GM10266 (cell line): ENCODE measurements at regions not wholly inside any gene's neighbourhood (a gene's known extent, or its start where the extent isn't known, plus 50 kb on each side); places are given as distances from the start of the nearest gene placed in this dataset.
"Not testable (repeated sequence)": the region's sequence is repeated elsewhere in the genome, so short reads cannot be mapped to it uniquely, and the experiment has no call there.

Experiments
- DNase-seq: peaks from one replicate; pipeline ENCODE4 v3.0.0; 2012; ENCODE audit errors: extremely low spot score
- TF ChIP-seq, protein P1 (sequence below): IDR thresholded peaks from 2 replicates; pipeline ENCODE4 v1.5.1; 2012; ENCODE audit warnings: mild to moderate bottlenecking, low read depth; ENCODE audit not compliant: control insufficient read depth, insufficient read depth; ENCODE audit errors: missing control alignments

DNA sequence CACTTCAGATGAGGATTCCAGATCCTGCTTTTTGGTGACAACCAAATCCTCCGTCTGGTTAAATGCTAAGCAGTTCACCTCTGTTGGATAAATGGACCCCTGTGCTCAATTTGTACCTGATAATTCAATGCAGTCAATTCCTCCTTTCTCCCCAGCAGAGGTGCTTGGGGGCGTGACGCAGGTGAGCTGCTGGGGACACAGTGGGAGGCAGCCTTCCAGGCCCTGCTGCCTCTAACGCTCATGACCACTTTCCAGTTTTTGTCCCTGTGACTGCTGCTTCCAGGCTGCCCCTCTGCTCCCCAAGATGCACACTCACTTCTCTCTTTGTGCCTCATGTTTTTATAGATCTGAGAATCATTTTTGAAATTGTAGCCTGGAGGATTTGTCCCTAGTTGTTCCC lies 78.5 kb downstream of the TTLL2 start:
- TF ChIP-seq, protein P1, sequence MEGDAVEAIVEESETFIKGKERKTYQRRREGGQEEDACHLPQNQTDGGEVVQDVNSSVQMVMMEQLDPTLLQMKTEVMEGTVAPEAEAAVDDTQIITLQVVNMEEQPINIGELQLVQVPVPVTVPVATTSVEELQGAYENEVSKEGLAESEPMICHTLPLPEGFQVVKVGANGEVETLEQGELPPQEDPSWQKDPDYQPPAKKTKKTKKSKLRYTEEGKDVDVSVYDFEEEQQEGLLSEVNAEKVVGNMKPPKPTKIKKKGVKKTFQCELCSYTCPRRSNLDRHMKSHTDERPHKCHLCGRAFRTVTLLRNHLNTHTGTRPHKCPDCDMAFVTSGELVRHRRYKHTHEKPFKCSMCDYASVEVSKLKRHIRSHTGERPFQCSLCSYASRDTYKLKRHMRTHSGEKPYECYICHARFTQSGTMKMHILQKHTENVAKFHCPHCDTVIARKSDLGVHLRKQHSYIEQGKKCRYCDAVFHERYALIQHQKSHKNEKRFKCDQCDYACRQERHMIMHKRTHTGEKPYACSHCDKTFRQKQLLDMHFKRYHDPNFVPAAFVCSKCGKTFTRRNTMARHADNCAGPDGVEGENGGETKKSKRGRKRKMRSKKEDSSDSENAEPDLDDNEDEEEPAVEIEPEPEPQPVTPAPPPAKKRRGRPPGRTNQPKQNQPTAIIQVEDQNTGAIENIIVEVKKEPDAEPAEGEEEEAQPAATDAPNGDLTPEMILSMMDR, result no peak
- no peak for DNase-seq

DNA sequence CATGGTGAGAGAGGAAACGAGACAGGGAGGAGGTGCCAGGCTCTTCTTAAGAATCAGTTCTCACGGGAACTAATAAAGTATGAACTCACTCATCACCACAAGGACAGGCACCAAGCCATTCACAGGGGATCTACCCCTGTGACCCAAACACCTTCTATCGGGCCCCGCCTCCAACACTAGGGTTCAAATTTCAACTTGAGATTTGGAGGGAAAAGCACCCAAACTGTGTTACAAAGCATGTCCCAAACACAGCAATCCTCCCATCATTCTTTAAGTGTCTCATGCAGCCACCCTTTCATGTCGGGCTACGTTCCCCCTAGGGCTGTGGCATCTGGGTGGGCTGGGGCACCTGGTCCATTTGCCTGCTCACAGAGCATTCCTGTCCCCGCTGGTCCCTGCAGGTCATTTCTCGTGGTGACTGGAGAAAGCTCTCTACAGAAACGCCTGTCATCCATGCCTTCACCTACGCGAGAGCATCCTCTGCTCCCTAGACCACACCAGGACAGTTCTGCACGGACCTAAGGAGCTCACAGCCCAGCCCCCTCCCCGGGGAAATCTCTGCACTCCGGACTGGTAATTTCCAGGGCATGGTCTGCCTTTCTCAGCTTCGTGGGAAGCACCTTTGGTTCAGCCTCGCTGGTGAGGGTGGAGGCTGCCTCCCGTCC lies 79.6 kb downstream of the TTLL2 start:
- no peak for DNase-seq
- TF ChIP-seq, protein P1, result no peak

DNA sequence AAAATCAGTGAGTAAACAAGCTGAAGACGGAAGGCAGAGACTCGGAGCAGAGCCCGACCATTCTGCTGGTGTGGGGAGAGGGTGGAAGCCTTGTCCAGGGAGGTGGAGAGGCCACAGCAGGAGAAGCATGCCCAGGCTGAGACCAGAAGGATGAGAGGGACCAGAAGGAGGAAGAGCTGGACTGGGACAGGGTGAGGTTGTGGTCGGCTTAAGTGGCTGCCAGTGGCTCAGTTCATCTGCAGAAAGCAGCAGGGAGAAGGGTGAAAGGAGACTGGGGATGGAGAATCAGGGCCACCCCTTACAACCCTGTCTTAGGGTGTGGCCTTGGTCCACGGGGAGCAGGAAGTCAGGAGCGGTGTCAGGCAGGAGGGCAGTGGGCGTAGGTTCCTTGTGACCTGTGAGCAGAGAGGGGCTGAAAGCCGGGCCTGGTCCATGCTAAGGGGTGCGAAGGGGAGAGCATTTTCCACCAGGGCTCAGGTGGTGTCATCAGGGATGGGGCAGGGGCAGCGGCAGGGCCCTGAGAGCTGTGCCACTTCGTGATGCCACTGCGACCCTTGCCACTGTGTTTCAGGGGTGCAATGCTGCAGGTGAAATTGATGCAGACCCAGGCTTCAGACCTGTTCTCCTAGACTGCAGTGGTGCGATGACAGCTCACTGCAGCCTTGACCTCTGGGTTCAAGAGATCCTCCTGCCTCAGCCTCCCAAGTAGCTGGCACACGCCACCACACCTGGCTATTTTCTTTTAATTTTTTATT lies 81.1 kb downstream of the TTLL2 start:
- TF ChIP-seq, protein P1, result no peak
- no peak for DNase-seq

DNA sequence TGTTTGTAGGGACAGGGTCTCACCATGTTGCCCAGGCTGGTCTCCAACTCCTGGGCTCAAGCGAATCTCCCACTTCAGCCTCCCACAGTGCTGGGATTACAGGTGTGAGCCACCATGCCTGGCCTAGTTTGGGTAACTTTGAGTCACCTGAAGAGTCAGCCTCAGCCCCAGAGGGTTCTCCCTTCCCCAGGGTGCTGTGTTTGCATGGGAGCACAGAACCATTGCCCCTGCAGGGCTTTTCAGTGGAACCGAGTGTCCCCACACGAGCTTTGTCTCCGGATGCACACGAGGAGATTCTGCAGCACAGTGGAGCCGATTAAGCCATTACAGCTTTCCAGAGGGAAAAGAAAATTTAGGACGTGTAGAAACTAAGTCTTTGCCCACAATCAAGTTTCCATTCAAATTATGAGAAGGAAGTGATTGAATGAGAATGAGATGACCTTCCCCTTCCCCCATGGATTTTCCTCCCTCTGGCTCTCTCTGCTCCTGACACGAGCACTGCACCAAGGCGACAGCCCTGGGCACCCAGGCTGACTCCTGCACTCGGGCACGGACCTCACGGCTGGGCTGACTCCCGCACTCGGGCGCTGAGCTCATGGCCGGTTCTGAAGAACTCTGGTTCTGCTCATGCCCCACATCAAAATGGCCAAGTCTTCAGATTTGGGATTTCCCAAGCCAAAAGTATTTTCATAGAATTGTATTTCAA lies 81.8 kb downstream of the TTLL2 start:
- not testable (repeated sequence) for DNase-seq

DNA sequence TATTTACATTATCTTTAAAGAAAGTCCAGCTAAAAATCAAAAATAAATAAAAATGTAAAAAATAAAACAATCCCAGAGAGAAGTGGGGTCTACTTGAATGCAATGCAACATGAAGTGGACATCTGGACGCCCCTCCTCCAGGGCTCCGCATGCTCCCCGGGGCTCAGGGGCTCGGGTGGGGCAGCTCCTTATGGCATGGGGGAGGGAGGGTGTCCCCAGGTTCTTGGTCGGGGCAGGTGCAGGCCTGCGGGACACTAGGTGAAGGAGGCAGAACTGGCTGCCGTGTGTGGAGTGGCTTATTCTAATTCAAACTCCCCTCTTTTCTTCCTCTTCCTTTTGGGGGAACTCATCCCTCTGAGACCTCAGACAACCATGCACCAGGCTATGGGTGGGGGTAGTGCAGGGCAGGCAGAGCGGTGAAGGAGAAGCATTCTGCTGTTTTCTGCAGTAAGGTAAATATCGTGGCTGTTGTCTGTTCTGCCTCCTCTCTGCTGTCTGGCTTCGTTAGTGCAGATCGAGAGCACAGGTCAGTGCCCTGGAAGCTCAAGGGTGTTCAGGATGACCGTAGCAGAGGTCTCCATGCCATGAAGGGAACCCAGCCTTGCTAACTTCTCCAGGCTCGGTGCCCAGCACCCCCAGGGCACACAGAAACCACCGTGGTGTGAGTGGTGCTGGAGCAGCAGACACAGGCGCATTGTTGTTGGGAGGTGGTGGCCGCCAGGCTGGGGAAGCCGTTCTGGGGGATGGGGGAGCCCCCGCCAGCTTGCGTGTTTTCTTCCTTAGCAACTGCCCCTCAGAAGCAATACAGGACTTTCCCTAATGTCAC lies 82.6 kb downstream of the TTLL2 start:
- TF ChIP-seq, protein P1, result no peak
- no peak for DNase-seq

DNA sequence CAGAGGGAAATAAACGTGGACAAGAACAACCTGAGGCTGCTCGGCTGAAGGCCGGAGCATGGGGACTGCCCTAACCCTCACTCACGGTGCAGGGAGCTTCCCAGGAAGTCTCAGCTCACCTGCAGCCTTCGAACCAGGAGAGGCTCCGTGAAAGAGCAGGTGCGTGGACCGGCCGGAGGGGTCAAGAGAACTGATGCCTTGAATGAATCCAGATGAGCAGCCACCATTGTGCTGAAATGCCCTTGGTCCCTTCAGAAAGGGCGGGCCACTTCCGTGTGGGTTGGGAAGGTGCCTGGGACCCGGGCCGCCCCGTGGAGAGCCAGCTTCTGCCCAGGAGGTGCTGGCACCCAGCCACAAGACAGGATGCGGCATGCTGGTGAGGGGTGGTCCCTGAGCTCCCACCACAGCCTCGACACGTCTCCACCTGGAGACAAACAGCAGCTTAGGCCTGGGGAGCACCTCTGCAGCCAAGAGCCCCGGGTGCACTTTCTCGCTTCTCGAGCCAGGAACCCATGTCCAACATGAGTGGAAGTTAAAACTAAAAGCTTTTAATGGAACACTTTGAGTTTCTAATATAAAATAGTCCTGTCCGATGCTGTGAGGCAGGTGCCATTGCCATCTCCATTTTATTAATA lies 83.5 kb downstream of the TTLL2 start:
- DNase-seq, result no peak
- TF ChIP-seq, protein P1, result no peak

DNA sequence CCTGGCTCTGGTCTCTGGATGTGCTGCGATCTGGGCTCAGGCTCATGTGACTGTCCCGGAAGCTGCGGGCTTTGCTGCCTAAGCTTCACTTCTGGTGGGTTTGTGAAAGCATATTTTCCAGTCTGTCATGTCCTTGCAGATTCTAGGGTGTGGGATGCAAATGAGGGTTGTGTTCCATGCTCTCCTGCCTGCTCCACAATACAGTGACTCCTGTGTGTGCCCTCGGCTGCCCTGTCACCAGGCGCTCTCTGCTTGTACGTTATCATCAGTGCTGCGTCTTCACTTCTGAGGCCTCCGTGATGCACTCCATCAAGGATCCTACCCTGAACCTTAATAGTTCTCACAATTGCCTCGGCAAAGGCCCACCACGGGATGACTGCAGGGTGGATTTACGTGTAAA lies 84.2 kb downstream of the TTLL2 start:
- DNase-seq, result no peak
- TF ChIP-seq, protein P1, result no peak
